SIG-M5 treated with dmso at 0.1 percent for 504 hours (cell line): ENCODE measurements at regions not wholly inside any gene's neighbourhood (a gene's known extent, or its start where the extent isn't known, plus 50 kb on each side); places are given as distances from the start of the nearest gene placed in this dataset.
"Not testable (repeated sequence)": the region's sequence is repeated elsewhere in the genome, so short reads cannot be mapped to it uniquely, and the experiment has no call there.

ENCODE experiments used
- DNase-seq: peaks from one replicate; lab custom pipeline; 2025; ENCODE audit not compliant: unreplicated experiment; lab: John Stamatoyannopoulos, UW

- no peak for DNase-seq
Measured at GRCh38 chr6:167470101-167470835, 145.4 kb downstream of the TTLL2 start.

DNA sequence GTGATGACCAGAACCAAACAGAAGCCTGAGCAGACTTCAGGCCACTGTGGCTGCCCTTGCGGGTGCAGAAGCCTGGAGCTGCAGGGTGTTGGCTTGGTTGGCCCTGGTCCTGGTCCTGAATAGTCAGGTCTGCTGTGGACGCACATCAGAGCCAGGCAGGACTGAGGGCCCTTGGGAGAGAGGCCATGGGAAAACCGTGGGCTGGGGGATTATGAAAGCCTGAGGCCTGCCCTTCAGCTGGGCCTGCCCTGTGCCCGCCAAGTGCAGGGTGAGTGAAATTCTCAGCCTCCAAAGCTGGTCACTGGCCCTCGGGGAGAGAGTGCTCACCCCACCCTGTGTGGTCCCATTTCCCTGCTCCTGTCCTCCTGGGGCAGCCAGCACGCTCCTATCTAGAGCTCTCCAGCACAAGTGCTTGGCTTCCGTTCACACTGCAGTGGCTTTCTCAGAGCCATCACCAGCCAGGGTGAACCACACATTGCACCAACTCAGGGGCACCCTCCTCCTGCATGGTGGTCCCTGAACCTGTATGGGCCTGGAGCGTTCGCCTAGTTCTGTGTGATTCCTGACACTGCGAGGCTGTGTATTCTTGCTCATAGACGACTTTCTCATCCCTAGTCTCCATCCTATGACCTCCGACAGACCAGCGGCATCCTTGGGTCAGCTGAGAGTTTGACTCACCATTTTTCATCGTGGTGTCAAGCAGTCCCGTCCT lies 146.1 kb downstream of the TTLL2 start:
- DNase-seq, result no peak

DNA sequence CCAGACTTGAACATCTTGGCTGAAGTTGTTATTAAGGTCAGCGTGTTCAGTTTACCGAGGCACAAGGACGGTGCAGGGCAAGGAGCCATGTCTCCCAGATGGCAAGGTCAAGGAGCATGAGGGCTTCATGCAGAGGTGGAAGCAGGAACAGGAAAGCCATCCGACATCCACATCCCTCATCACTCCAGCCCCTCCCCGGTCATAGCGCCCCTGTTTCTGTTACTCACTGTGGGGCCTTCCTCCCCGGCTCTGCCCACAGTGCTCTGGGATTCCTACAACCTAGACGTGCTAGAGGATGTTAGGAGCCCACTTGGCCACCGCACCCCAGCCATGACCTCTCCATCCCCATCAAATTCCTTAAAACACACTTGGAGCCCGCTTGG lies 146.7 kb downstream of the TTLL2 start:
- DNase-seq, result no peak

DNA sequence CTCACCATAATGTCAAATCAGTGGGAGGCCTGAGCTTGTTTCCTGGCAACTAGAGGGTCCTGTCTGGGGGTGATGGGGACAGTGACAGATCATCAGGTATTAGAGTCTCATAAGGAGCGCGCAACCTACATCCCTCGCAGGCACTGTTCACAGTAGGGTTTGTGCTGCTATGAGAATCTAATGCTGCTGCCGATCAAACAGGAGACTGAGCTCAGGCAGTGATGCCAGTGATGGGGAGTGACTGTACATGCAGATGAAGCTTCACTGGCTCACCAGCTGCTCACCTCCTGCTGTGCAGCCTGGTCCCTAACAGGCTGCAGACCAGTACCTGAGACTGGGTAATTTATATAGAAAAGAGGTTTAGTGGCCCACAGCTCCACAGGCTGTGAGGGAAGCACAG lies 147.3 kb downstream of the TTLL2 start:
- no peak for DNase-seq

DNA sequence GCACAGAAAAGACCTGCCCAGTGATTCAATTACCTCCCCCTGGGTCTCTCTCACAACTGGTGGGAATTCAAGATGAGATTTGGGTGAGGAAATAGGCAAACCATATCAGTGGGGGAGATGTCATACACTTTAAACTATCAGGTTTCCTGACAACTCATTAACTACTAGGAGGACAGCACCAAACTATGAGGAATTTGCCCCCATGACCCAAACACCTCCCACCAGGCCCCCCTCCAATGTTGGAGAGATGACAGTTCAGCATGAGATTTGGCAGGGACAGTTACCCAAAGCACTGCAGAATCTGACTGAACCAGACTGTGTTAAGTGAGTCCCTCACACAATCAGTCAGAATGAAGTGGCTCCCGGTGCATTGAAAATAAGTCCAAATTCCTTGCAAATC lies 148.0 kb downstream of the TTLL2 start:
- no peak for DNase-seq

DNA sequence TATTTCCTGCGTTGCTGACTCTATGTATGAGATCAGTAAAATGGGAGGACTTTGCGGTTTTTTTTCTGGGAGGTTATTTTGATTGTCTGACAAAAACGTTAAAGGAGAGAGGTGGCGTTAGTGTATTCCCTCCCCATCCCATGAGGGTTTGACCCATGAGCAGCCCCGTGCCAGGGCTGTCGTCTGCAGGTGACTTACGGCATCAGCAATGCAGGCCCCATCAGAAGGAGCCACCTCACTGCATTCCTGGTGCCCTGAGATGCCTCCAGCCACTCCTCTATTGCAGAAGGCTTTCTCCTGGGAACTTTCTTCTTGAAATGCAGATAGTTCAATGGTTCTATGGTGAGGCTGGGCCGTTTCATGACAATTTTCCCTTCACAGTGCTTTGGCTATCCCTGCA lies 149.3 kb downstream of the TTLL2 start:
- no peak for DNase-seq

- no peak for DNase-seq
Measured at GRCh38 chr6:167474725-167475124, 149.8 kb downstream of the TTLL2 start.

DNA sequence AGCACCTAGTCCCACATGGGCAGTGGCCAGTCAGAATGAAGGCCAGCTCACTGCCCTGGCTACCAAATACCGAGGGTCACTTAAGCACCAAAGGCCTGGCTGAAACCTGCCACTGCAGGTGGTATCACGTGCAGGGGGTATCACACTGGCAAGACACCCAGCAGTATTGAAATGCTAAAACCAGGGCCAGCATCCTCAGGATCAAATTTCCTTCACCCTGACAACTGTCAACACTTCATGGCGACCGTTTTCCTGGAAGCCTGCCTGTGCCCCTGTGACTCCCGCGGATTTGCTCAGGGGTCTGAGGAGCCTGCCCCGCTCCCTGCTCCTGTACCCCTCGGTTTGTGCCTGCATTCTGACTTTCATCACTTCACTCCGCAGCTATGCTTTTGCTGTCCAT lies 151.1 kb downstream of the TTLL2 start:
- no peak for DNase-seq

DNA sequence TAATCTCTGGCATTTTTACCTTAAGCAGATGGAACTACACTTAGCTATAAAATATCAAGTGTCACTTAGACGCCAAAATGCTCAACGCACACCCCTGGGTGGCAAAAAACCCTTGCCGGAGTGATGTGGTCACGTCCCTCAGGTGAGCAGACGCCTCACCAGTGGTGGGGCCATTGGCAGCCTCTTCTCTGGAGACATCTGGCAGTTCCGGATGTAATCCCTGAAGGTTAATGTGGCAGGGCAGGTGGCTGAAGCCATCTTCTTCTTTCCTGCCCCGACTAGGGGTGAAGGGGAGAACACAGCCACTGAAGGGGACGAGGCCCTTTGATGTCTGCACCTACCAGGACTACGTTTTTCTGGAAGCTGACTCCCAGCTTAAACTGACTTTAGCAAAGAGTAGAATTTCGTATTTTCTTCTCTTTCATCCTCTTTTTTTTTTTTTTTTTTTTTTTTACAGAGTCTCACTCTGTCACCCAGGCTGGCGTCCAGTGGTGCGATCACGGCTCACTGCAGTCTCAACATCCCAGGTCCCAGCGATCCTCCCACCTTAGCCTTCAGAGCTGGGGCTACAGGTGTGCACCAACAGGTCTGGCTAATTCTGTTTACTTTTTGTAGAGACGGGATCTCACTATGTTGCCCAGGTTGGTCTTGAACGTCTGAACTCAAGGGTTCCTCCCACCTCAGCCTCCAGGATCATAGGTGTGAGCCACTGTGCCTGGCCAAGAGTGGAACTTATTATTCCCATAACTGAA lies 152.1 kb downstream of the TTLL2 start:
- no peak for DNase-seq

- no peak for DNase-seq
Measured at GRCh38 chr6:167477688-167478087, 152.8 kb downstream of the TTLL2 start.

- DNase-seq, result no peak
Measured at GRCh38 chr6:167479301-167479700, 154.4 kb downstream of the TTLL2 start.

GRCh38 chr6:167479901-167480648 lies 155.2 kb downstream of the TTLL2 start:
- DNase-seq, result no peak

GRCh38 chr6:167481307-167481926 lies 156.5 kb downstream of the TTLL2 start:
- no peak for DNase-seq

GRCh38 chr6:167482801-167483200 lies 157.9 kb downstream of the TTLL2 start:
- not testable (repeated sequence) for DNase-seq

DNA sequence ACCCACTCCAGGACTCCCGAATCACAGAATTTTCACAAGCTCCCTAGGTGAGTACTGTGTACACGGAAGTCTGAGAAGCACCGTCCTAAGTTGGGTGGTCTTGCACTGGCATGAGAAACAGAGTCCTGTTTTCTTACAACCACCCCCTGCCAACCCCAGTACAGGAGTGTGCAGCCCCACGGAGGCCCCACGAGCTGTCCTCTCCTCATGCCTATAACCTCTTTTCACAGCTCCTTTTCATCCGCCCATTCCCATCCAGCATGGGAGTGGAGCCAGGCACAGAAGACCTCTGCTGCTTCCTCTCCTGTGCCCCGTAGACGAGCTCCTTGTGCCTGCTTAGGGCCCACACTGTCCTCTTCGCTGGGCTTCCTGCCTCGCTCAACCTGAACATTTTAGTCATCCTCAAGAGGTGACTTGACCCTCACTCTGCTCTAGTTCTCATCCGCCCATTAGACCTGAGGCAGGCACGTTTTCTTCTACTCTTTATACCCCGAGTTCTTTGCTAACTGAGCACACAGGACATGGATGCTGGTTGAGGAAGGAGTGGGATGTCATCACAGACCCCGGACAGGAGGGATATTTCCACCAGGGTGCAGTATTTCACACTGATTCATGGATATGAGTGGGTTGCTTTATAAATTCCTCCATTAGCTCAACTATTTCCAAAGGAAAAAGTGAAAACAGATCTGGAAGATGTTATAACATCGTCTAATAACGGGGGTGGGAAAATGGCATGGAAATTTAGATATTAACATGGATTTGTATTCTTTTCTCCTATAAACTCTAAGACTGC lies 160.5 kb downstream of the TTLL2 start:
- DNase-seq, result no peak

DNA sequence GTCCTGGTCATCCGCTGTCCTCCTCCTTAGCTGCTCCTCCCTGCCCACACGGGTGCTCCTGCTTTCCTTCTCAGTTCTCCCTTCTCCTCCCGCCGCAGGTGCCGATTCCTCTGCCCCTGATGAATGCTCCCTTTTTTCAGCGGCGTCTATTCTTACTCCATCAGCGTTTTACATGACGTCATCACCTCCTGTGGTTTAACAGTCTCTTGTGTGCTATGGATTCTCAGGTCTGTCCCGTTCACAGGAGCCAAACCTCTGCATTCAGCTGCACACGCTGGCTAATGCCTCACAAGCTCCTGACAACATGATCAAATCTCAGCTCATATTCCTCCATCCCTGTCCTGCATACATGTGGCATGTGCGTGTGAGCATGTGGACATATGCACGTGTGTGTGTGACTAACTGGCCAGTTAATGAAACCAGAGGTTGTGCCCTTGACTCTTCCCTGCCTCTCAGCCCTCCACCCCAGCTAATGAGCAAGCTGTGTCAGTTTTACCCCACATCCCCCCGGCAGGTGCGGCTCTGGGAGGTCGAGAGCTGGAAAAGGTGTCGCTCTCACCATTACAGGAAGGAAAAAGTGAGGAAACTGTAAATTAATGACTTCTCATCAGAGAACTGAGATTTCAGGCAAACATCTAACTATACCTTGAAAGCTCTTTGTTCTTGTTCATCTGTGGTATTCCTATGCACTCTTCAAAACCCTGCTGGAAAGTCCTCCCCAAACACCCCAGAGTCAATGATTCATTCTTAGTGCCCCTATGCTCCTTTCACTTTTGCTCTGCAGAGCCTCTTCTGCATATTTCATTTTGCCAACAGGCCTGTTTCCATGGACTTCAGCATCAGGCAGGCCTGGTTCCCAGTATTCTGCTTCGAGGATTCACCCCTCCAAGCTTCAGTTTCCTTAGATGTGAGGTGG lies 163.1 kb downstream of the TTLL2 start:
- DNase-seq, result no peak

GRCh38 chr6:167491438-167492099 lies 166.7 kb downstream of the TTLL2 start:
- DNase-seq, result no peak

GRCh38 chr6:167492100-167492449 lies 167.2 kb downstream of the TTLL2 start:
- DNase-seq, result no peak

DNA sequence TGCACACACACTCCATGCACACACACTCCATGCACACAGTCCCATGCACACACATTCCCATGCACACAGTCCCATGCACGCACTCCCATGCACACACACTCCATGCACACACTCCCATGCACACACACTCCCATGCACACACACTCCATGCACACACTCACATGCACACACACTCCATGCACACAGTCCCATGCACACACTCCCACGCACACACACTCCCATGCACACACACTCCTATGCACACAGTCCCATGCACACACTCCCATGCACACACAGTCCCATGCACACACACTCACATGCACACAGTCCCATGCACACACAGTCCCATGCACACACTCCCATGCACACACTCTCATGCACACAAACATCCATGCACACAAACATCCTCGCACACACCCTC lies 168.4 kb downstream of the TTLL2 start:
- DNase-seq, result no peak
